Stimulated activated effector memory CD8-positive, alpha-beta T cell treated with anti-CD3 and anti-CD28 coated beads, Interleukin-12 subunit alpha, Interleukin-12 subunit beta, amount 100 ng/mL, for 72 hours (primary cell): ENCODE measurements at regions not wholly inside any gene's neighbourhood (a gene's known extent, or its start where the extent isn't known, plus 50 kb on each side); places are given as distances from the start of the nearest gene placed in this dataset.
A peak's percentile ranks its signal among the peaks of the same experiment; 100 is the strongest.
"Not testable (repeated sequence)": the region's sequence is repeated elsewhere in the genome, so short reads cannot be mapped to it uniquely, and the experiment has no call there.

Experiments used
- ATAC-seq: fragments of 150-1000 bp; cut with Tn5 transposase; 2 replicates; pipeline ENCODE4 v1.10.0; 2021
- DNase-seq, 2 donors: peaks; one replicate each; pipeline ENCODE4 v3.0.0; 2021 to 2022; ENCODE audit warnings: low spot score in 2 of 2
- H3K27ac Mint-ChIP-seq: one replicate; pipeline ENCODE4 v1.8.0; 2022; ENCODE audit warnings: mild to moderate bottlenecking, mixed read lengths
- H3K36me3 Mint-ChIP-seq: one replicate; pipeline ENCODE4 v1.8.0; 2022; ENCODE audit warnings: mild to moderate bottlenecking, mixed read lengths
- H3K4me1 Mint-ChIP-seq: one replicate; pipeline ENCODE4 v1.8.0; 2022; ENCODE audit warnings: mixed read lengths
- H3K4me3 Mint-ChIP-seq: one replicate; pipeline ENCODE4 v1.8.0; 2022; ENCODE audit warnings: mild to moderate bottlenecking, mixed read lengths
- H3K9me3 Mint-ChIP-seq: one replicate; pipeline ENCODE4 v1.8.0; 2022; ENCODE audit warnings: mixed read lengths

GRCh38 chr2:241982706-241983570 lies 113.4 kb downstream of the RTP5 start:
- Mint-ChIP-seq H3K27ac (no peak overlapping the region), H3K36me3 (peaks cover 9% of the 10 kb centered on the region), H3K4me1 (peaks cover 18% of the 10 kb centered on the region), H3K9me3 (no peaks in the 10 kb centered on the region), H3K4me3 (no peak overlapping the region)
- no peak for ATAC-seq
- DNase-seq, result no peak

GRCh38 chr2:241983571-241984270 lies 114.2 kb downstream of the RTP5 start:
- Mint-ChIP-seq H3K9me3 (no peaks in the 10 kb centered on the region), H3K4me1 (peaks cover 18% of the 10 kb centered on the region), H3K27ac (no peak overlapping the region), H3K36me3 (peaks cover 9% of the 10 kb centered on the region), H3K4me3 (no peak overlapping the region)
- DNase-seq (no peak), ATAC-seq (no peak)

GRCh38 chr2:241984271-241984655 lies 114.7 kb downstream of the RTP5 start:
- H3K27ac Mint-ChIP-seq, result no peak overlapping the region
- H3K9me3 Mint-ChIP-seq, result no peaks in the 10 kb centered on the region
- ATAC-seq (no peak), DNase-seq (no peak)
- H3K4me1 Mint-ChIP-seq, result peaks cover 18% of the 10 kb centered on the region
- H3K4me3 Mint-ChIP-seq, result no peak overlapping the region
- peaks cover 9% of the 10 kb centered on the region for H3K36me3 Mint-ChIP-seq

- Mint-ChIP-seq H3K27ac (peak overlapping the region; percentile 6), H3K4me1 (peaks cover 18% of the 10 kb centered on the region), H3K36me3 (peaks cover 9% of the 10 kb centered on the region), H3K9me3 (no peaks in the 10 kb centered on the region), H3K4me3 (no peak overlapping the region)
- ATAC-seq (no peak), DNase-seq (no peak)
Observed at GRCh38 chr2:241984658-241985057, 115.1 kb downstream of the RTP5 start.

GRCh38 chr2:241985161-241985985 lies 115.8 kb downstream of the RTP5 start:
- Mint-ChIP-seq H3K27ac (peak overlapping the region; percentile 6), H3K4me1 (peaks cover 18% of the 10 kb centered on the region)
- not testable (repeated sequence) for H3K36me3 Mint-ChIP-seq, H3K4me3 Mint-ChIP-seq, H3K9me3 Mint-ChIP-seq, DNase-seq
- peak; percentile 70 for ATAC-seq

- Mint-ChIP-seq H3K4me3 (no peak overlapping the region), H3K4me1 (peaks cover 18% of the 10 kb centered on the region), H3K27ac (peak overlapping the region; percentile 6), H3K36me3 (peaks cover 9% of the 10 kb centered on the region), H3K9me3 (no peaks in the 10 kb centered on the region)
- DNase-seq (no peak), ATAC-seq (no peak)
Observed at GRCh38 chr2:241985986-241986329, 116.4 kb downstream of the RTP5 start.

GRCh38 chr2:241986836-241987641 lies 117.5 kb downstream of the RTP5 start:
- Mint-ChIP-seq H3K4me1 (peaks cover 18% of the 10 kb centered on the region), H3K27ac (no peak overlapping the region), H3K9me3 (no peaks in the 10 kb centered on the region), H3K4me3 (no peak overlapping the region), H3K36me3 (peaks cover 9% of the 10 kb centered on the region)
- DNase-seq, result no peak
- no peak for ATAC-seq

GRCh38 chr2:241987726-241988125 lies 118.2 kb downstream of the RTP5 start:
- no peak for ATAC-seq
- Mint-ChIP-seq H3K4me1 (peaks cover 18% of the 10 kb centered on the region), H3K27ac (no peak overlapping the region), H3K36me3 (peaks cover 9% of the 10 kb centered on the region), H3K4me3 (no peak overlapping the region), H3K9me3 (no peaks in the 10 kb centered on the region)
- no peak for DNase-seq

GRCh38 chr2:241988146-241988545 lies 118.6 kb downstream of the RTP5 start:
- H3K36me3 Mint-ChIP-seq, result peaks cover 9% of the 10 kb centered on the region
- no peak overlapping the region for H3K27ac Mint-ChIP-seq
- DNase-seq (no peak), ATAC-seq (no peak)
- peaks cover 18% of the 10 kb centered on the region for H3K4me1 Mint-ChIP-seq
- H3K4me3 Mint-ChIP-seq, result no peak overlapping the region
- H3K9me3 Mint-ChIP-seq, result no peaks in the 10 kb centered on the region

- Mint-ChIP-seq H3K4me3 (no peak overlapping the region), H3K27ac (no peak overlapping the region), H3K4me1 (peaks cover 18% of the 10 kb centered on the region), H3K9me3 (no peaks in the 10 kb centered on the region), H3K36me3 (peaks cover 9% of the 10 kb centered on the region)
- ATAC-seq, result no peak
- no peak for DNase-seq
Observed at GRCh38 chr2:241989074-241989473, 119.5 kb downstream of the RTP5 start.

GRCh38 chr2:241990466-241990865 lies 120.9 kb downstream of the RTP5 start:
- Mint-ChIP-seq H3K9me3 (no peaks in the 10 kb centered on the region), H3K4me1 (peaks cover 6% of the 10 kb centered on the region), H3K27ac (no peak overlapping the region), H3K36me3 (peaks cover 4% of the 10 kb centered on the region), H3K4me3 (no peak overlapping the region)
- ATAC-seq (no peak), DNase-seq (no peak)

- H3K27ac Mint-ChIP-seq, result no peak overlapping the region
- ATAC-seq, result no peak
- no peaks in the 10 kb centered on the region for H3K9me3 Mint-ChIP-seq
- H3K36me3 Mint-ChIP-seq, result no peaks in the 10 kb centered on the region
- no peak for DNase-seq
- H3K4me3 Mint-ChIP-seq, result no peak overlapping the region
- no peaks in the 10 kb centered on the region for H3K4me1 Mint-ChIP-seq
Observed at GRCh38 chr2:241991299-241991698, 121.8 kb downstream of the RTP5 start.

GRCh38 chr2:241992753-241993152 lies 123.2 kb downstream of the RTP5 start:
- DNase-seq (no peak), ATAC-seq (no peak)
- Mint-ChIP-seq H3K4me3 (no peak overlapping the region), H3K9me3 (no peaks in the 10 kb centered on the region), H3K4me1 (no peaks in the 10 kb centered on the region), H3K36me3 (no peaks in the 10 kb centered on the region), H3K27ac (no peak overlapping the region)

GRCh38 chr2:241993386-241994005 lies 124.0 kb downstream of the RTP5 start:
- DNase-seq (no peak), ATAC-seq (no peak)
- Mint-ChIP-seq H3K4me3 (no peak overlapping the region), H3K9me3 (no peaks in the 10 kb centered on the region), H3K27ac (no peak overlapping the region), H3K4me1 (no peaks in the 10 kb centered on the region), H3K36me3 (no peaks in the 10 kb centered on the region)
